Vagina (tissue), 2 donors: ENCODE measurements at regions not wholly inside any gene's neighbourhood (a gene's known extent, or its start where the extent isn't known, plus 50 kb on each side); places are given as distances from the start of the nearest gene placed in this dataset.

Experiments
- CTCF ChIP-seq, 3 experiments: fragments of 450-650 bp in 2 of 3; fragments of 200-600 bp in 1 of 3; sonication (generic) in 1 of 3; IDR thresholded peaks; one replicate each; pipeline ENCODE4 v1.5.1; 2017 to 2019; ENCODE audit warnings: antibody characterized with exemption in 3 of 3, mild to moderate bottlenecking in 2 of 3, moderate library complexity in 2 of 3
- POLR2AphosphoS5 ChIP-seq, 2 donors: sonication (generic); formaldehyde crosslinking; IDR thresholded peaks; one replicate each; pipeline ENCODE4 v1.9.0; 2017; ENCODE audit warnings: antibody characterized with exemption in 2 of 2, mild to moderate bottlenecking in 2 of 2, low read depth in 1 of 2; ENCODE audit not compliant: insufficient read depth in 1 of 2

- no peak for TF ChIP-seq CTCF (IDR thresholded peaks at IDR 0.05)
- TF ChIP-seq POLR2AphosphoS5 (IDR thresholded peaks at IDR 0.05; ENCODE audit: insufficient read depth in 1 of 2, low read depth in 1 of 2), result no peak
Measured at GRCh38 chr16:11424118-11424460, 78.8 kb downstream of the RMI2 start.
